HG02852 (cell line): ENCODE measurements at regions not wholly inside any gene's neighbourhood (a gene's known extent, or its start where the extent isn't known, plus 50 kb on each side); places are given as distances from the start of the nearest gene placed in this dataset.

Source experiments
- ATAC-seq: cut with Tn5 transposase; IDR thresholded peaks from one replicate; pipeline ENCODE4 v1.9.1; 2021; ENCODE audit warnings: mild to moderate bottlenecking, moderate library complexity; ENCODE audit not compliant: unreplicated experiment

- ATAC-seq, result no peak
These were observed 517.2 kb downstream of the DHX35 start for GRCh38 chr20:39479196-39479810.

- ATAC-seq, result no peak
These were observed 512.7 kb downstream of the DHX35 start for GRCh38 chr20:39474879-39475278.

- ATAC-seq, result no peak
These were observed 511.4 kb downstream of the DHX35 start for GRCh38 chr20:39473536-39473935.

DNA sequence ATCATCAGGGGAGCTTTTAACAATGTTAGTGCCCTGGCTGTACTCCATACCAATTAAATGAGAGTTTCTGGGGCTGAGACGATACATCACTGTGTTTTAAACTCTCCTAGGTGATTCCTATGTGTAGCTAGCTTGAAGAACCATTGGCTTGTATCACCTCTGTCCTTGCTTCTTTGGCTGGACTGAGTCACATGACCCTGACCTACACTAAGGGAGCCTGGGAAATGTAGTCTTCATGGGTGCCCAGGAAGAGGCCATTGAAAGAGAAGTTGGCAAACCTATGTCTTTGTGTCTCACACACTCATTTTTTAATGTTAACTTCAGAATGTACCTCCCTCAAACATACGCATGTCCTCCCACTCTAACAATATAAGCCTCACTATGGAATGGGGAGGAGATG lies 506.6 kb downstream of the DHX35 start:
- no peak for ATAC-seq

DNA sequence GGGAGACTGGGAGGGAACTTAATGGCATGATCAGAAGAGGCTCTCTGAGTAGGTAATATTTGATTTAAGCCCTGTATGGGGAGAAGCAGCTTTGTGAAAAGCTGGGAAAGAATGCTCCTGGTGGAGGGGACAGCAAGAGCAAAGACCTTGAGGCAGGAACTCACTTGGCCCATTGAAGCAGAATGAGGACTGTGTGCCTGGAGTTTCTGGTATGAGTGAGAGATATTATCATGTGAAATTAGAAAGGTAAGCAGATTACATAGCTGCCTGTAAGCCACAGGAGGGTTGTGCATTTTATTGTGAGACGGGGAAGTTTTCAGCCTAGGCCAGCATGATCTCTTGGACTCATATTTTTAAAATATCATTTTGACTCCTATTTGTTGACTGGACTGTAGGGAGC lies 502.1 kb downstream of the DHX35 start:
- no peak for ATAC-seq

DNA sequence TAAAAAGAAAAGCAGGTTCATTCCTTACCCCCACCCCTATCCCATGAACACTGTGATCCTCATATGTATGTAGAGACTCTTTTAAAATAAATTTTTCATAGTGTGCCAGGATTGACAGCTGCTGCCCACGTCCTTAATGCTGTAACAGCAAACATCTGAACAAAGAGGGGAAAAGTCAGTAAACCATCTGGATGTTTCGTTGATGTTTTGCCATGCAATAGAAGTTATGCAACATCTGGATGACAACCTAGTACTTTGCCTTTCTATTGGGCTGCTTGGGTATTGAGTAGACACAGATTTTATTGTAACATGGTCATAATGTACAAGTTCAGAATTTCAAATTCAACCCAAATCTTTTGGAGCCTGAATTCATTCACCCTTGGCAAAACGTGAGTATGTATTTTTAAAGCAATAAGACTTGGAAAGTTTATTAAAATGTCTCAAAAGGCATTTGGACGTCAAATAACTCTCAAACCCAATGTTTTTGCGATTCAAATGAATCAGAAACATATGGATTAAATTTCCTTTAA lies 500.3 kb downstream of the DHX35 start:
- ATAC-seq, result no peak

- ATAC-seq, result no peak
These were observed 496.3 kb downstream of the DHX35 start for GRCh38 chr20:39458452-39458851.

GRCh38 chr20:39453890-39454289 lies 491.7 kb downstream of the DHX35 start:
- ATAC-seq, result no peak

GRCh38 chr20:39452583-39453340 lies 490.6 kb downstream of the DHX35 start:
- ATAC-seq, result no peak

GRCh38 chr20:39451386-39451785 lies 489.2 kb downstream of the DHX35 start:
- no peak for ATAC-seq

- no peak for ATAC-seq
These were observed 484.3 kb downstream of the DHX35 start for GRCh38 chr20:39446397-39446796.

DNA sequence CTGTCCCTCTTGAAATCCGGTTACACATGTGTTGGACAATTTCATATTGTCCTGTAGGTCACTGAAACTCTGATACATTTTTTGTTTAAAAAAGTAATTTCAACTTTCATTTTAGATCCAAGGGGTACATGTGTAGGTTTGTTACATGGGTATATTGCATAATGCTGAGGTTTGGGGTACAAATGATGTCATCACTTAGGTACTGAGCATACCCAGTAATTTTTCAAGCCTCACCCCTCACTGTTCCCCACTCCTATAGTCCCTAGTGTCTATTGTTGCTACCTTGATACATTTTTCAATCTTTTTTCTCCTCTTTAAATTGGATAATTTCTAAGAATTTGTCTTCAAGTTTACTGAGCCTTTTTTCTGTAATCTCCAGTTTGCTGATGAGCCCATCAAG lies 483.0 kb downstream of the DHX35 start:
- no peak for ATAC-seq

GRCh38 chr20:39433466-39433865 lies 471.3 kb downstream of the DHX35 start:
- ATAC-seq, result no peak

GRCh38 chr20:39431091-39431880 lies 469.1 kb downstream of the DHX35 start:
- ATAC-seq, result no peak

DNA sequence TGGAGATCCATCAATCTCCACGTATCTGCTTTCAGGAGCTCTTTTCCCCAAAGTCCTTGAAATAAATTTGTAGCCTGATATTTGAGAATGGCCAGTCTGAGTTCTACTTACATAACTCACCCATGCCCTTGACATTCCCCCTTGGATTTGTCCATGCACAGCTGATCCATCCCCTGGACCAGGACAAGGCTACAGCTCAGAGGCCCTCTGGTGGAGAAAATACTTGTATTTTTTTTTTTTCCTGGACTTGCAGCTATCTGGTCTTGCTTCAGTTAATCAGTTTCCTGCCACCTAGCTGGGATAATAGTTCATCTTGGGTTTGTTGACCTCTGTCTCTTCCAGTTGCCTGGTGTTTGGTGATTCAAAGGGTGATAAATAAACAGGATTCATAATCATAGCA lies 467.6 kb downstream of the DHX35 start:
- no peak for ATAC-seq

DNA sequence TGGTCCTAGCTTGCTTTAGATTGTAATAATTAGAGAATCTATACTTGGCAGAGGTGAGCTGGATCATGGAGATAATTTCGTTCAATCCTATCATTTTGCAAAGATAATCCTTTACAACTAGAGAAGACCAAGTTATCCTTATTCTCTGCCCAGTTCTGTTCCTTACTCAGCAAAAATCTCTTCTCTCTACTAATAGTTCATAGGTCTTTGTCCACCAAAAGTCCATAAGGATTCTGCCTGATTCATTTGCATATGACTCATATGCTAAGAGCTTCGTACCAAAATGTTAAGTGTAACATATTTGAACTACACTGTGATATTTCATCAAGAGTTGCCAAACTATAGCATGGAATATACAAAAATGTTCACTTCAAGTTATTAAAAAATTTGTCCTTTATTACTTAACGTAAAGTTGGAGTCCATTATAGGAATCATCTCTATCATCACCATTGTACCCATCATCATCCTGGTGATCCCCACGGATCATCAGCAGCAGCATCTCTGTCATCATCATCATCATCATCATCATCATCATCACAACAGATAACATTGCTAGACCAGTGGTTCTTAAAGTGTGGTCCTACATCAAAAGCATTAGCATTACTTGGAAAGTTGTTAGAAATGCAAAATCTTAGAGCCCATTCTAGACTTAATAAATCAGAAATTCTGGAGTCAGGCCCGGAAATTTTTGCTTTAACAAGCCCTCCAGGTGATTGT lies 463.0 kb downstream of the DHX35 start:
- no peak for ATAC-seq

DNA sequence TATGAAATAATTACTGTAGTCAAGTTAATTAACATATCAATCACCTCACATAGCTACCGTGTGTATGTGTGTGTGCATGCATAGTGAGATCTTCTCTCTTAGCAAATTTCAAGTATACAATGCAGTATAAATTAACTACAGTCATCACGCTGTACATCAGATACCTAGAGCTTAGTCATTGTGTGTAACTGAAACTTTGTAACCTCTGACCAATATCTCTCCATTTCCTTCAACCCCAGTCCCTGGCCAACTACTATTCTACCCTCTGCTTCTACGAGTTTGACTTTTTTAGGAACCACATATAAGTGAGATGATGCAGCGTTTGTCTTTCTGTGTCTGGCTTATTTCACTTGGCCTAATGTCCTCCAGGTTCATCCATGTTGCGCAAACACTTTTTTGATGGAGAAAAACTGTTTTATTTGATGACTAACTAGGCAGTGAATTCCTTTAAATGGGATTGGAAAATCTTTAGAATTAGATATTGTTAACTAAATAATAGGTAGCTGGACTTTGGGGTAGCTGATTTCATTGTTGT lies 459.5 kb downstream of the DHX35 start:
- ATAC-seq, result no peak

GRCh38 chr20:39412091-39412490 lies 449.9 kb downstream of the DHX35 start:
- no peak for ATAC-seq

DNA sequence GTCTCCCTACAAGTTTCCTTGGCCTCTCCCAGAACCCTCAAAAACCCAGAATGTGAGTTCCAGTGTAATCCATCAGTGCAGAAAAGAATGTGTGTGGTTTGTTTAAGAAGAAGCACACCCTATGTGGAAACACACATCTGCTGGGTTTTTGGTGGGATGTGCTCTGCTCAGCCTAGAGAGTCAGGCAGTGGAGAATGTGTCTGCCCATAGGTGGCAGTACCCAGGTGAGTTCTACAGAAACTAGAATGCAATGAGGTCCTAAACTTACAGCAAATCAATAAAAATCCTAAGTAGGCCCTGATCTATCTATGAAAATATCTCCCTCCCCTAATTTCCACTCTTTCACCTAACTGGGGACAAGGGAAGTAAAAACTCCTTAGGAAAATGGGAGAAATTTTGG lies 437.3 kb downstream of the DHX35 start:
- ATAC-seq, result no peak

GRCh38 chr20:39398656-39399055 lies 436.5 kb downstream of the DHX35 start:
- no peak for ATAC-seq

DNA sequence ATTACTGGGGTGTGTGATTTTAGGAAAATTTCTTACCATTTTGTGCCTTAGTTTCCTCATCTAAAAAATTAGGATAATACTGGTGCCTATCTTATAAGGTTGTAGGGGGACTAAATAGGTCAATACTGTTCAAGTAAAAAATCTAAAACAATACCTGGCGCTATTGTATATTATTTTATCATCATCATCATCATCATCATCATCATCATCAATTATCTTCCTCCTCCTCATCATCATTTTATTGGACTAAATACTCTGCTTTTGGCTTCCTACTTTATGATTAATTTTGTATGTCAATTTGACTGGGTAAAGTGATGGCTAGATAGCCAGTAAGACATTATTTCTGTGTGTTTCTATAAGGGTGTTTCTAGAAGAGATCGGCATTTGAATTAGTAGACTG lies 435.5 kb downstream of the DHX35 start:
- ATAC-seq, result no peak
